Stimulated activated naive CD8-positive, alpha-beta T cell treated with anti-CD3 and anti-CD28 coated beads, Interleukin-15, Interleukin-2, amounts not matched to agents 100 ng/mL and 50 ng/mL, for 24 hours (primary cell): ENCODE measurements at regions not wholly inside any gene's neighbourhood (a gene's known extent, or its start where the extent isn't known, plus 50 kb on each side); places are given as distances from the start of the nearest gene placed in this dataset.
"Not testable (repeated sequence)": the region's sequence is repeated elsewhere in the genome, so short reads cannot be mapped to it uniquely, and the experiment has no call there.

ENCODE experiments used
- H3K27ac Mint-ChIP-seq: one replicate; pipeline ENCODE4 v1.8.0; 2021; ENCODE audit warnings: mild to moderate bottlenecking, mixed read lengths
- H3K27me3 Mint-ChIP-seq: one replicate; pipeline ENCODE4 v1.8.0; 2021; ENCODE audit warnings: mixed read lengths
- H3K36me3 Mint-ChIP-seq: one replicate; pipeline ENCODE4 v1.8.0; 2021; ENCODE audit warnings: low read depth, mixed read lengths
- H3K4me1 Mint-ChIP-seq: one replicate; pipeline ENCODE4 v1.8.0; 2021; ENCODE audit warnings: low read depth, mixed read lengths
- H3K4me3 Mint-ChIP-seq: one replicate; pipeline ENCODE4 v1.8.0; 2021; ENCODE audit warnings: mild to moderate bottlenecking, mixed read lengths
- H3K9me3 Mint-ChIP-seq: one replicate; pipeline ENCODE4 v1.8.0; 2021; ENCODE audit warnings: mixed read lengths

- no peaks in the 10 kb centered on the region for H3K36me3 Mint-ChIP-seq
- H3K27me3 Mint-ChIP-seq: no peaks in the 10 kb centered on the region
- H3K27ac Mint-ChIP-seq: no peak overlapping the region
- H3K4me1 Mint-ChIP-seq: no peaks in the 10 kb centered on the region
- H3K4me3 Mint-ChIP-seq: no peak overlapping the region
- H3K9me3 Mint-ChIP-seq: peaks cover 4% of the 10 kb centered on the region
These were observed 1004.0 kb downstream of the ANKRD7 start for GRCh38 chr7:119228482-119228881.

- H3K4me3 Mint-ChIP-seq: no peak overlapping the region
- no peaks in the 10 kb centered on the region for H3K36me3 Mint-ChIP-seq
- H3K27me3 Mint-ChIP-seq: no peaks in the 10 kb centered on the region
- H3K4me1 Mint-ChIP-seq: no peaks in the 10 kb centered on the region
- H3K9me3 Mint-ChIP-seq: peaks cover 5% of the 10 kb centered on the region
- no peak overlapping the region for H3K27ac Mint-ChIP-seq
These were observed 1007.6 kb downstream of the ANKRD7 start for GRCh38 chr7:119232091-119232490.

GRCh38 chr7:119233015-119233414 lies 1008.5 kb downstream of the ANKRD7 start:
- H3K4me1 Mint-ChIP-seq: no peaks in the 10 kb centered on the region
- H3K27me3 Mint-ChIP-seq: no peaks in the 10 kb centered on the region
- H3K27ac Mint-ChIP-seq: no peak overlapping the region
- no peak overlapping the region for H3K4me3 Mint-ChIP-seq
- H3K36me3 Mint-ChIP-seq: no peaks in the 10 kb centered on the region
- H3K9me3 Mint-ChIP-seq: peaks cover 5% of the 10 kb centered on the region

- Mint-ChIP-seq H3K27ac (no peak overlapping the region), H3K4me3 (no peak overlapping the region), H3K4me1 (no peaks in the 10 kb centered on the region), H3K27me3 (no peaks in the 10 kb centered on the region), H3K36me3 (no peaks in the 10 kb centered on the region), H3K9me3 (no peaks in the 10 kb centered on the region)
These were observed 1020.0 kb upstream of the KCND2 start for GRCh38 chr7:119252962-119253361.

- no peaks in the 10 kb centered on the region for H3K4me1 Mint-ChIP-seq
- no peaks in the 10 kb centered on the region for H3K27me3 Mint-ChIP-seq
- no peak overlapping the region for H3K27ac Mint-ChIP-seq
- no peaks in the 10 kb centered on the region for H3K9me3 Mint-ChIP-seq
- H3K4me3 Mint-ChIP-seq: no peak overlapping the region
- H3K36me3 Mint-ChIP-seq: no peaks in the 10 kb centered on the region
These were observed 1018.2 kb upstream of the KCND2 start for GRCh38 chr7:119254742-119255141.

- H3K27me3 Mint-ChIP-seq: no peaks in the 10 kb centered on the region
- no peaks in the 10 kb centered on the region for H3K36me3 Mint-ChIP-seq
- H3K4me3 Mint-ChIP-seq: no peak overlapping the region
- H3K9me3 Mint-ChIP-seq: no peaks in the 10 kb centered on the region
- H3K27ac Mint-ChIP-seq: no peak overlapping the region
- no peaks in the 10 kb centered on the region for H3K4me1 Mint-ChIP-seq
These were observed 1017.0 kb upstream of the KCND2 start for GRCh38 chr7:119256001-119256400.

- no peaks in the 10 kb centered on the region for H3K9me3 Mint-ChIP-seq
- H3K36me3 Mint-ChIP-seq: no peaks in the 10 kb centered on the region
- H3K4me1 Mint-ChIP-seq: no peaks in the 10 kb centered on the region
- no peak overlapping the region for H3K4me3 Mint-ChIP-seq
- no peaks in the 10 kb centered on the region for H3K27me3 Mint-ChIP-seq
- no peak overlapping the region for H3K27ac Mint-ChIP-seq
These were observed 1016.4 kb upstream of the KCND2 start for GRCh38 chr7:119256446-119257131.

- not testable (repeated sequence) for H3K27me3 Mint-ChIP-seq, H3K27ac Mint-ChIP-seq, H3K4me1 Mint-ChIP-seq, H3K9me3 Mint-ChIP-seq, H3K36me3 Mint-ChIP-seq, H3K4me3 Mint-ChIP-seq
These were observed 1006.2 kb upstream of the KCND2 start for GRCh38 chr7:119266790-119267189.

- H3K9me3 Mint-ChIP-seq: no peaks in the 10 kb centered on the region
- no peak overlapping the region for H3K27ac Mint-ChIP-seq
These were observed 1002.9 kb upstream of the KCND2 start for GRCh38 chr7:119270045-119270464.

GRCh38 chr7:119270644-119271043 lies 1002.3 kb upstream of the KCND2 start:
- Mint-ChIP-seq H3K9me3 (no peaks in the 10 kb centered on the region), H3K27me3 (no peaks in the 10 kb centered on the region), H3K4me3 (no peak overlapping the region), H3K4me1 (no peaks in the 10 kb centered on the region), H3K36me3 (no peaks in the 10 kb centered on the region), H3K27ac (no peak overlapping the region)

More at GRCh38 chr7:119270045-119270464, 1002.9 kb upstream of the KCND2 start:
- H3K4me1 Mint-ChIP-seq: no peaks in the 10 kb centered on the region
- H3K4me3 Mint-ChIP-seq: no peak overlapping the region
- H3K36me3 Mint-ChIP-seq: no peaks in the 10 kb centered on the region
- no peaks in the 10 kb centered on the region for H3K27me3 Mint-ChIP-seq

- no peaks in the 10 kb centered on the region for H3K4me1 Mint-ChIP-seq
- H3K27me3 Mint-ChIP-seq: no peaks in the 10 kb centered on the region
- no peak overlapping the region for H3K27ac Mint-ChIP-seq
- H3K4me3 Mint-ChIP-seq: no peak overlapping the region
- no peaks in the 10 kb centered on the region for H3K36me3 Mint-ChIP-seq
- H3K9me3 Mint-ChIP-seq: no peaks in the 10 kb centered on the region
These were observed 1001.7 kb upstream of the KCND2 start for GRCh38 chr7:119271147-119271779.

- peaks cover 4% of the 10 kb centered on the region for H3K9me3 Mint-ChIP-seq
- H3K4me3 Mint-ChIP-seq: no peak overlapping the region
- H3K36me3 Mint-ChIP-seq: no peaks in the 10 kb centered on the region
- H3K4me1 Mint-ChIP-seq: no peaks in the 10 kb centered on the region
- H3K27ac Mint-ChIP-seq: no peak overlapping the region
- H3K27me3 Mint-ChIP-seq: no peaks in the 10 kb centered on the region
These were observed 991.7 kb upstream of the KCND2 start for GRCh38 chr7:119281181-119281846.

GRCh38 chr7:119283353-119283752 lies 989.6 kb upstream of the KCND2 start:
- H3K4me1 Mint-ChIP-seq: no peaks in the 10 kb centered on the region
- H3K36me3 Mint-ChIP-seq: no peaks in the 10 kb centered on the region
- no peaks in the 10 kb centered on the region for H3K9me3 Mint-ChIP-seq
- no peak overlapping the region for H3K27ac Mint-ChIP-seq
- no peak overlapping the region for H3K4me3 Mint-ChIP-seq
- no peaks in the 10 kb centered on the region for H3K27me3 Mint-ChIP-seq

GRCh38 chr7:119288416-119288815 lies 984.6 kb upstream of the KCND2 start:
- H3K27ac Mint-ChIP-seq: no peak overlapping the region
- H3K27me3 Mint-ChIP-seq: no peaks in the 10 kb centered on the region
- no peak overlapping the region for H3K4me3 Mint-ChIP-seq
- no peaks in the 10 kb centered on the region for H3K36me3 Mint-ChIP-seq
- H3K4me1 Mint-ChIP-seq: no peaks in the 10 kb centered on the region
- H3K9me3 Mint-ChIP-seq: no peaks in the 10 kb centered on the region

GRCh38 chr7:119300341-119300740 lies 972.6 kb upstream of the KCND2 start:
- not testable (repeated sequence) for H3K27me3 Mint-ChIP-seq, H3K9me3 Mint-ChIP-seq, H3K36me3 Mint-ChIP-seq, H3K4me1 Mint-ChIP-seq, H3K4me3 Mint-ChIP-seq, H3K27ac Mint-ChIP-seq
